Endothelial cell of umbilical vein (primary cell): ENCODE measurements at regions not wholly inside any gene's neighbourhood (a gene's known extent, or its start where the extent isn't known, plus 50 kb on each side); places are given as distances from the start of the nearest gene placed in this dataset.

Source experiments
- BruUV-seq: library from RNA; stranded (reverse); fragments of 400-500 nt; replicated peaks from 2 replicates; lab custom pipeline; 2021; lab: Mats Ljungman, UMichigan
- CTCF ChIA-PET: fragments of 300-600, 350-600 bp; sonication (Branson Sonifier 250); formaldehyde crosslinking; loops from one replicate; lab custom pipeline; 2021; ENCODE audit warnings: antibody characterized with exemption, inconsistent platforms; lab: Charles Lee
- POLR2A ChIA-PET: fragments of 300-600, 350-600 bp; sonication (Branson Sonifier 250); formaldehyde crosslinking; loops from one replicate; lab custom pipeline; 2021; ENCODE audit warnings: antibody characterized with exemption, inconsistent platforms; lab: Charles Lee
- DNase-seq: peaks from one replicate; pipeline ENCODE4 v3.0.0-alpha.2; 2011; ENCODE audit warnings: low read depth, low spot score
- FAIRE-seq: peaks from 2 replicates; lab custom pipeline; 2011; peaks lifted over from hg19 to GRCh38; lab: Jason Lieb, UNC
- H2AFZ ChIP-seq: 2 replicates; pipeline ENCODE4 v1.6.0; 2012; ENCODE audit warnings: low read depth, low read length, control low read depth, inconsistent platforms
- H3K27ac ChIP-seq: 2 replicates; pipeline ENCODE4 v1.5.1; 2011; ENCODE audit warnings: low read depth, mild to moderate bottlenecking, control low read depth, low read length, moderate library complexity; ENCODE audit not compliant: insufficient read depth
- H3K27me3 ChIP-seq, 2 experiments: 2 replicates each; pipeline versions ENCODE4 v1.6.0 to v1.6.1; 2011; ENCODE audit warnings: low read length in 2 of 2, mixed read lengths in 1 of 2; ENCODE audit not compliant: control insufficient read depth in 2 of 2, insufficient read depth in 2 of 2
- H3K36me3 ChIP-seq, 2 experiments: 2 replicates in 1 of 2; 3 replicates in 1 of 2; pipeline ENCODE4 v1.5.1; 2011; ENCODE audit warnings: low read length in 2 of 2, mild to moderate bottlenecking in 1 of 2, moderate library complexity in 1 of 2; ENCODE audit not compliant: control insufficient read depth in 2 of 2, insufficient read depth in 2 of 2; ENCODE audit errors: extremely low read depth in 1 of 2
- H3K4me1 ChIP-seq: 3 replicates; pipeline ENCODE4 v1.5.1; 2011; ENCODE audit warnings: mild to moderate bottlenecking, low read length; ENCODE audit not compliant: control insufficient read depth, insufficient read depth; ENCODE audit errors: extremely low read depth
- H3K4me2 ChIP-seq: 2 replicates; pipeline ENCODE4 v1.6.1; 2011; ENCODE audit warnings: low read length, control low read depth, mixed read lengths; ENCODE audit not compliant: insufficient read depth
- H3K4me3 ChIP-seq, 3 experiments: fragments of 200-600 bp in 1 of 3; sonication (generic), shearing (Covaris generic) in 1 of 3; replicated peaks in 1 of 3; 2 replicates each; pipeline ENCODE4 v1.5.1; 2011 to 2016; ENCODE audit warnings: control low read depth in 3 of 3, low read length in 3 of 3, mild to moderate bottlenecking in 2 of 3, inconsistent platforms in 1 of 3, low read depth in 1 of 3, moderate library complexity in 1 of 3; ENCODE audit not compliant: insufficient read depth in 1 of 3
- H3K79me2 ChIP-seq: 2 replicates; pipeline ENCODE4 v1.6.0; 2012; ENCODE audit warnings: low read length, inconsistent platforms; ENCODE audit not compliant: control insufficient read depth, insufficient read depth
- H3K9ac ChIP-seq: replicated peaks from 2 replicates; pipeline ENCODE3; 2011; ENCODE audit warnings: low read length, control low read depth; ENCODE audit not compliant: insufficient read depth; ENCODE audit errors: extremely low read depth
- H3K9me1 ChIP-seq: replicated peaks from 3 replicates; pipeline ENCODE4 v1.6.0; 2011; ENCODE audit warnings: mild to moderate bottlenecking, low read length; ENCODE audit not compliant: control insufficient read depth, insufficient read depth; ENCODE audit errors: extremely low read depth
- H3K9me3 ChIP-seq: replicated peaks from 2 replicates; pipeline ENCODE4 v1.5.1; 2012; ENCODE audit warnings: low read length, inconsistent platforms; ENCODE audit not compliant: control insufficient read depth, insufficient read depth
- H4K20me1 ChIP-seq: replicated peaks from 2 replicates; pipeline ENCODE3; 2011; ENCODE audit warnings: mild to moderate bottlenecking, low read length; ENCODE audit not compliant: control insufficient read depth, insufficient read depth; ENCODE audit errors: extremely low read depth
- CTCF ChIP-seq, 2 donors: IDR thresholded peaks; 1 replicate in 1 of 2; 2 replicates in 1 of 2; pipeline ENCODE4 v1.5.1; 2011; ENCODE audit warnings: low read length in 2 of 2, mild to moderate bottlenecking in 2 of 2, moderate library complexity in 2 of 2, control low read depth in 1 of 2, inconsistent platforms in 1 of 2, low read depth in 1 of 2; ENCODE audit not compliant: insufficient read depth in 1 of 2; ENCODE audit errors: extremely low read depth in 1 of 2
- EZH2 ChIP-seq: IDR thresholded peaks from 2 replicates; pipeline ENCODE4 v1.6.1; 2012; ENCODE audit warnings: borderline replicate concordance, low read depth, mild to moderate bottlenecking, moderate library complexity, low read length, inconsistent platforms; ENCODE audit not compliant: severe bottlenecking
- FOS ChIP-seq: IDR thresholded peaks from 2 replicates; pipeline ENCODE4 v1.6.1; 2011; ENCODE audit warnings: mild to moderate bottlenecking, low read length, moderate library complexity, borderline replicate concordance; ENCODE audit not compliant: insufficient read depth
- GATA2 ChIP-seq: IDR thresholded peaks from 2 replicates; pipeline ENCODE4 v1.7.0; 2011; ENCODE audit warnings: low read depth, mild to moderate bottlenecking, moderate library complexity, mixed read lengths, low read length; ENCODE audit not compliant: insufficient read length, insufficient read depth
- JUN ChIP-seq: IDR thresholded peaks from 2 replicates; pipeline ENCODE4 v1.6.1; 2011; ENCODE audit warnings: borderline replicate concordance, low read depth; ENCODE audit not compliant: insufficient read length, insufficient read depth
- MAX ChIP-seq: IDR thresholded peaks from 2 replicates; pipeline ENCODE4 v1.6.1; 2011; ENCODE audit not compliant: insufficient read depth, insufficient read length
- MYC ChIP-seq: IDR thresholded peaks from one replicate; pipeline ENCODE4 v1.6.1; 2011; ENCODE audit warnings: mild to moderate bottlenecking, low read depth, low read length
- POLR2A ChIP-seq: IDR thresholded peaks from 2 replicates; pipeline ENCODE4 v1.6.1; 2012; ENCODE audit warnings: low read depth, mild to moderate bottlenecking, control low read depth, low read length
- POLR2AphosphoS5 ChIP-seq: IDR thresholded peaks from 2 replicates; pipeline ENCODE4 v1.6.1; 2012; ENCODE audit warnings: low read depth, mild to moderate bottlenecking, control low read depth, low read length, moderate library complexity; ENCODE audit not compliant: insufficient read depth
- dilution Hi-C: fragments of 300-500 bp; cut with MboI; formaldehyde crosslinking; loops from one replicate; pipeline ENCODE4 v1.15.0; 2019; ENCODE audit warnings: low sequenced_read_pairs; ENCODE audit not compliant: extremely low pct_ligation_motif_present
- intact Hi-C: fragments of 100-400 bp; cut with micrococcal nuclease; formaldehyde crosslinking; loops from one replicate; pipeline ENCODE4 v1.10.0; 2022

DNA sequence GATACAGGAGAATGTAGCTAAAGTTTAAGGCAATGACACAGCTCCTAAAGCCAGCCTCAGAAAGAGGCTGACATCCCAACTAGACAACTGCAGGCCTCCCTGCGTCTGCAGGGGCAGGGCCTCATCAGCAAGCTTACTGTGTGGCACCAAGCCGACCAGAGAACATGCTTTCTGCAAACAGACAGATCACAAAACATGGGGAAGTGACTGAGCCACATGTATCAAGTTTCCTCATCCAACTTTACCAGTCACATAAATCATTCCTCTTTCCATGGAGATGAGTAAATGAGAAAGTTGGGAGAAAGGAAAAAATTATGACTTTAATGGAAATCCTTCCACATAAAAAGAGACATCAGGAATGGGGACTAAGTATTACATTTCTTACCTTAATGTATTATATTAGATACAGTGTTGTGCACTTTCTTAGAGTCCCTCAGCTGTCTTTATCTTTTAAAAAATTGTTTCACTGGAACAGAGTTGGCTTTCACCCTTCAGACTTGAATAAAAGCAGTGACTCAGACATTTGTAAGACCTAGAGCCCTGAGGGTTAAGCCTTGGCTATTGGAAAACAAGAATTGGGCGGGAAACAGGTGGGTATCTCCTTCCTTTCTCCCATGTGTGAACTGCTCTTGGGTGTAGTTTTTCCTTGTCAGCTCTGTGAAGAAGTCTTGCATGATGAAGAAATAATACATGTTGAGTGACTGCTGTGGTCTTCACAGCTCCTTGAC lies 305.7 kb upstream of the SNX7 start:
- Histone ChIP-seq H3K27me3 (no peaks in the 10 kb centered on the region), H3K27ac (no peak overlapping the region), H3K4me2 (no peak overlapping the region), H3K36me3 (no peaks in the 10 kb centered on the region), H3K9me3 (no peaks in the 10 kb centered on the region), H3K4me3 (no peak overlapping the region), H3K4me1 (peaks cover 9% of the 10 kb centered on the region), H3K9ac (no peak overlapping the region), H2AFZ (no peak overlapping the region), H4K20me1 (no peaks in the 10 kb centered on the region), H3K79me2 (no peaks in the 10 kb centered on the region), H3K9me1 (no peaks in the 10 kb centered on the region)
- no peak for FAIRE-seq
- CTCF ChIA-PET, result interaction anchor here (0.8 kb wide), 1 partner anchor 105 kb away, joined by 3 read pairs; no protein-coding TSS in a partner anchor
- no peak for TF ChIP-seq MYC
- no peak for TF ChIP-seq POLR2A
- TF ChIP-seq JUN, result no peak
- no peak for TF ChIP-seq GATA2
- no peak for TF ChIP-seq EZH2
- no peak for TF ChIP-seq POLR2AphosphoS5
- no peak for TF ChIP-seq MAX
- TF ChIP-seq CTCF (IDR thresholded peaks at IDR 0.05; ENCODE audit: extremely low read depth in 1 of 2, insufficient read depth in 1 of 2, low read depth in 1 of 2, low read length in 2 of 2), result no peak
- TF ChIP-seq FOS, result no peak
- intact Hi-C loops, result no loop called here
- no peak for DNase-seq
- dilution Hi-C loops, result no loop called here
- BruUV-seq, result no TSS peak
- POLR2A ChIA-PET, result no interaction called here
